H4 (cell line): ENCODE measurements at regions not wholly inside any gene's neighbourhood (a gene's known extent, or its start where the extent isn't known, plus 50 kb on each side); places are given as distances from the start of the nearest gene placed in this dataset.

ENCODE experiments used
- DNase-seq: peaks from one replicate; pipeline ENCODE4 v3.0.0-alpha.2; 2015; ENCODE audit warnings: low spot score

GRCh38 chr7:106606120-106606519, 54.8 kb downstream of the CCDC71L start:
- DNase-seq, result no peak

DNA sequence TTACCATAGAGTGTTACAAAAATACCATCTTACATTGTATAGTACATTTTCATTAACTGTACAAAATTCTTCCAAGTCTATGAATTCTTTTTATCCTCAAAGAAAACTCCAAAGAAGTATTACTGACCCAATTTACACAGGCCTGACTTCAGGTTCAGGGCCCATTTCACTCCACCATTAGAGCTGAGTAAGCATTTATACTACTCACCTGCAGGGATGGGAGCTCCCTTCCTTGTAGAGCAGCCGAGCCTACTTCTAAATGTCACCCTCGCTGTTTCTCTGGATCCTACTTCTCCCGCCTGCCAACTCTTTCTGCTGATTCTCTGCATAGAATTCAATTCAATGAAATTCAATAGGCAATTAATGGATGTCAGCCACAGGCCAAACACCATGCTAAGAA, 56.0 kb downstream of the CCDC71L start:
- no peak for DNase-seq

GRCh38 chr7:106604303-106604924, 56.5 kb downstream of the CCDC71L start:
- no peak for DNase-seq

- DNase-seq, result no peak
These were observed 57.6 kb downstream of the CCDC71L start for GRCh38 chr7:106603346-106603745.

DNA sequence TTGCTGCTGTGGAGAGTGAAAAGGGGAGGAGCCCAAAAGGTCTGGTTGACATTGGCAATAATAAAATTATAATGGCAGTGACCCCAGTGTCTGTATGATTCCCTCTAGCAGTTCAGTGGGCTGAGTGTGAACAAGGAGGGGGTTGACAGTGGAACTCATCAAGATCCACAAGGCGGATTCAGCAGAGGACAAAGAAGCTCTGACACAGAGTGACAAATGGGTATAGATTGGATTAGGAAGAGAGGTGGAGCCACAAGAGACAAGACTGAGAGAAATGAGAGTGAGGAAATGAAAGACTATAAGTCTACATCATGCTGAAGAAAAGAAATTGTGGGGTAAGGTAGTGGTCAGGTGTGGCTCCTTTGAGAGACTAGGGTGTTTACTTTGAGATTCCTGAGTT, 58.9 kb downstream of the CCDC71L start:
- no peak for DNase-seq

- no peak for DNase-seq
These were observed 60.2 kb downstream of the CCDC71L start for GRCh38 chr7:106600569-106601373.

DNA sequence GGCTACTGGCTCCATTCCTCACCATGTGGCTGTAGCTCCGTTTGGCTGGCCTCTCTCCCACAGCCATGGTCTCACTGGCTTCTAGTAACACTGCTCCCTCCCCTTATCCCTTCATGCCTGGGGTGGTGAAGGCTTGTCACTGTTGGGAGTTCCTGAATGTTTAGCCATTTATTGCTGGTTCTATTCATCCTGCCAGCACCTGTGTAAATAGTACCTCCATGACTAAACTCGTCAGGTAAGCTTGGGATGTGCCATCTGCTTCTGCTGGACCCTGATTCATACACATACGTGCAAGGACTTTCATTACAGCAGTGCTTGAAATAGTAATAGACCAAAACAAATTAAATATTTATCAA, 61.6 kb downstream of the CCDC71L start:
- no peak for DNase-seq

DNA sequence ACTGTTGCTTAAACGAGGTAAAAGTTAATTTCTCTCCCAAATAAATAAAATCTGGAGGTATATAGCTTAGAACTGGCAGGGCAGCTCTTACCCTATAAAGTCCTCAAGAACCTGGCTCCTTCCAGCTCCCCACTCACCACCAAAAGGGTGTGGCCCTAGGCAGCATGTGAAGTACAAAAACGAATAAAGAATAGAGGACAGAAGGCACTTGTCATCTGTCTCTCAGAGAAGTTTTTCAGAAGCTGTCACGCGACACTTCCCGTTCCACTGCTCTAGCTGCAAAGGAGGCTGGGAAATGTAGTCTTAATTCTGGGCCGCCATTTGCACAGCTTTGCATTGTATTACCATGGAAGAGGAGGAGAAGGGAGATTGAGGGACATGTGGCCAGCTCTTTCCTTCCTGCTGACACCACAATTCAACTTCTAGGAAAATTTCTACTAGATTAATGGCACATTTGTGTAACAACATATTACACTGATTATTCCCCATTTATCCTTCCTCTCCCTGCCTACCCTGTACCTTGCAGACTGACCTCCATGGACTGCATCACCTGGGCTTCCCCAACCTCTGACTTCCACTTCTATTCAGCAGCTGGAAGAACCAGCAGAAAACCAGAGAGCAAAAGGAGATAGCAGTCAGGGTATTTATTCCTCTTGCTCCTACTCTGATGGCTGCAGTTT, 62.2 kb downstream of the CCDC71L start:
- peak; percentile 74 for DNase-seq

- no peak for DNase-seq
These were observed 63.0 kb downstream of the CCDC71L start for GRCh38 chr7:106597751-106598546.

DNA sequence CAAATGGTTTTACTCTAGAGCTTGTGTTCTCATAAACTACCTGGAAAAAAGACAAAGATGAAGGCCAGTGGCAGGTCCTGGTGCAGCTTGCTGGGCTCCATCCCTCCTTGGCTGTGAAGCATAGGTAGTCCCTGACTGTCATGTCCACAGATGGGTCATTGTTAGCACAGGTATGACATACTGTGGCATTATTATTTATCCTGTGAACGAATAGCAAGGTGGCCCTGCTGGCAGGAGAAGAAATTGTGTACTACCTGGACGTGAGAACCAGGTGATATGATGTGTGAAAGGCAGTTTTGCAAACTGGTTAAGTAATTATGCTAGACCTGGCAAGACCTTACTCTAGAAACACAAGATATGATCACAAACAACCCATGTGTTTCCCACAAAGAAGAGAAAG, 63.9 kb downstream of the CCDC71L start:
- no peak for DNase-seq

DNA sequence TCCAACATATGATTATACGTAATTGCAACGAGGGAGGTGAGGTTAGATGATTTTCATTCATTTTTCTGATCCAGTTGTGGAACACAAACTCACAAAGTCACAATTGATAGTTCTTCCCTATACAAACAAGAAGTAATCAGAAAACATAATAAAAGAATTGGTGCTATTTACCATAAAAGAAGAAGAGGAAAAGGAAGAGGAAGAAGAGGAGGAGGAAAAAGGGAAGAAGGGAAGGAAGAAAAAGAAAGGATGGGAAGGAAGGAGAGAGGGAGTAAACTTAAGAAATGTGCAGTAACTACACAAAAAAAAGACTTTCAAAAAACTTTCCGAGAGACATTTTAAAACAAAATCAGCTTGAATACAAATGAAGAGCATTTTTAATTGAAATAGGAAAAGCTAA, 65.0 kb downstream of the CCDC71L start:
- DNase-seq, result no peak

DNA sequence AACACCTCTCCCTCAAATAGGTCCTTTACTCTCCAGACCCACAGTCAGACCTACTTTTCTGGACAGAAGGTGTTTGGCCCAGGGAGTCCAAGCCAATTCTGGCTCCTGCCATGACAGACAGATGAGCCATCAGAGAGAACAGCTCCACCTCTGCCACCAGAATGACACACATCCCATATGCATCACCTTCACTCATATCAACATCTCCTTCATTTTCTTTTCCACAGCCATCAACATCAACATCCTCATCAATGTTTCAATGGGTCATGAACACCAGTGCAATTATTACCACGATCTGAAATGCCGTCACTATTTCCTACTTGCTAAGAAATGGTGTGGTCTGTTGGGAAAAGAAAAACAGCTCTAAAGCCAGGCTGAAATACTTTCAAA, 67.9 kb downstream of the CCDC71L start:
- DNase-seq, result no peak

DNA sequence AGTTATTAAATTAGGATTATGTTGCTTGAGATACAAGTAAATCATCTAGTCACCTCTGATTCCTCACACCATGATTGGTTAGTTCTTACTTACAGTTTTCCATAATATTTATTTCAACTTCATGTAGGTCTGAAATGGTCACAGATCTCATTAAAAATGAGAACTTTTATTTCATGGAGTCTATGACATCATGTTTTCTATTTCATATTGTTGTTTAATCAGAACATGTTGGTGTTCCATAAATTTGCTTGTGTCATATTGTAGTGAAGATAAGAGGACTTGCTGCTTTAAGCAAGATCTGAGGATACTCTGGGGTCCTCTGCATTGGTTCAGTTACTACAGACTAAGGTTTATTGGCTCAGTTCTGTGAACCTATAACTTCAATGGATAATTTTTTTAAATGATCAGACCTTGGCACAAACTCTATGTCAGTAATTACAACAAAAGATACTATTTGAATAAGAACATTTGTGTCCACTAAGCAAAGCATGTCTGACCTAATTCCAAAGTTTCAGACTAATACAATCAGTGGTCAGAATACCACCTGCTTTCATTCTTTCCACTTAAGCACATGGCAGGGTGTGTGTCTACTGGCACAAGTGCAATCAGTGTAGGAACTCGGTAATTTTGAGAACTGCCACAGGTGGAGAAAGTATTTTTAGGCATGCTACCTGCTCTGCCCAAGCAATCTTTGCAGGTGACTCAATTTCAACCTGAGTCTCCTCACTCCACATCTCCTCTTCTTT, 68.5 kb downstream of the CCDC71L start:
- no peak for DNase-seq

DNA sequence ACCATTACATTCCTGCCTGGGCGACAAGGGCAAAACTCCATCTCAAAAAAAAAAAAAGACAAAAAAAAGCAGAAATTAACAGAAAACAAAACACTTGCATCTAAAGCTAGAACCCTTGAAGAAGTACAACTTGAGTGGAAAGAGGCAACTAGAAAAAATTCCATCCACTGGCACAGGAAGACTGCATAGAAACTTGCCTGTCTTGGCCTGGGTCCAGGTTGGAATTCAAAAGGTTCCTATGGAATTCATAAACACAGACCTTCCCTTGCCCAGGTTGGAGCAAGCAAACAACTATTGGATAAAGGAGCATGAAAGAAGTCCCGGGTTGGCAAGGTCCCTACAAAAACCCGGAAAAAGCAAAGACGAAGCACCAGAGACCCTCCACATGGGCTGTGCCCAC, 69.8 kb downstream of the CCDC71L start:
- DNase-seq, result no peak

GRCh38 chr7:106590209-106590816, 70.6 kb downstream of the CCDC71L start:
- no peak for DNase-seq

GRCh38 chr7:106589198-106589879, 71.6 kb downstream of the CCDC71L start:
- DNase-seq, result no peak

GRCh38 chr7:106588422-106589197, 72.3 kb downstream of the CCDC71L start:
- no peak for DNase-seq

DNA sequence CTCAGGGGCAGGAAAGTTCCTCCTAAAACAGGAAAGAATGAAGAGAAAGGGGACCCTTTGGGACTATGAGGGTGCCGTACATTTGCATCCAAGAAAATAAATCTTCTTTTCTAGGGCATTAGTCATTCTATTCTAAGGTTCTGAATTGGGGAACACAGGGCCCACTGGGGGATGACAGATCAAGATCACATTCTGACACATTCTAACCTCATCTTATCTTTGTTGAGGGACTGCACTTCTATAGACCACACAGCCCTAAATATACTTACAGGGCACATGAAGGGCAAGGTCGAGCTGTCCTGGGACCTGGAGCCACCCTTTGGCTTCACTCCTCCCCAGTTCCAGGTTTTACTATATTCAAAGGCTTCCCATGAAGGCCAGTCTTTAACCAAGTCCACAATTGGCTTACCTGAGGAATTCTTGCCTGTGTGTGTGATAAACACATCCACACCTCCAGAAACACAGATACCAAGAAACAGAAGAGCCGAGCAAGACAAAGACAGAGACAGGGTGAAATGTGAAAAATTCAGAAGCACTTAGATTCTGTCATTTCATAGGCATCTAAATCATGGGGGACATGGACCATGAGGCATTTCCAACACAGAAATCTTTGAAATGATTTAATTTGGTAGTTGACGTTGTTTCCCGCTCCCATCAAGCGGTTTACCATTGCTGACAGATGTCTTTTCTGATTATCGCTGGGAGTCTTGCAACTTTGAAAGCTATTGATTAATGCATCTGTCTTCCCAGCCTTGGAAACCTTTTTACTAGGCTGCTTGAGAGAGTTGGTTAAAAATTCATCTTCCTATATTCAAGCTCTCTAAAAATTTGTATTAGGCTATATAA, 75.8 kb downstream of the CCDC71L start:
- DNase-seq, result no peak
